RWPE2 (cell line): ENCODE measurements at regions not wholly inside any gene's neighbourhood (a gene's known extent, or its start where the extent isn't known, plus 50 kb on each side); places are given as distances from the start of the nearest gene placed in this dataset.

Experiments used
- ATAC-seq: fragments of 200-7000 bp; cut with Tn5 transposase; 3 replicates; pipeline ENCODE4 v1.9.1; 2021; ENCODE audit warnings: low read depth
- DNase-seq: peaks from one replicate; pipeline ENCODE4 v3.0.0-alpha.2; 2020; ENCODE audit warnings: low spot score
- H3K27ac ChIP-seq: fragments of 450-650 bp; 2 replicates; pipeline ENCODE4 v1.5.1; 2017; ENCODE audit warnings: mild to moderate bottlenecking; ENCODE audit not compliant: poor library complexity, severe bottlenecking
- H3K27me3 ChIP-seq: fragments of 250-450 bp; sonication (Bioruptor Pico); 2 replicates; pipeline ENCODE4 v1.5.1; 2021; ENCODE audit warnings: mild to moderate bottlenecking, moderate library complexity; ENCODE audit not compliant: insufficient read depth, poor library complexity, severe bottlenecking
- H3K36me3 ChIP-seq: fragments of 250-450 bp; sonication (Bioruptor Pico); 2 replicates; pipeline ENCODE4 v1.5.1; 2020; ENCODE audit warnings: low read depth, mild to moderate bottlenecking, moderate library complexity
- H3K4me1 ChIP-seq: fragments of 250-450 bp; sonication (Bioruptor Pico); 2 replicates; pipeline ENCODE4 v1.5.1; 2021; ENCODE audit warnings: mild to moderate bottlenecking, moderate library complexity; ENCODE audit not compliant: insufficient read depth, poor library complexity, severe bottlenecking
- H3K4me3 ChIP-seq: fragments of 250-450 bp; sonication (Bioruptor Pico); 2 replicates; pipeline ENCODE4 v1.5.1; 2021; ENCODE audit warnings: mild to moderate bottlenecking, moderate library complexity; ENCODE audit not compliant: severe bottlenecking
- H3K9me3 ChIP-seq: fragments of 250-450 bp; sonication (Bioruptor Pico); 2 replicates; pipeline ENCODE4 v1.5.1; 2021; ENCODE audit warnings: mild to moderate bottlenecking, moderate library complexity; ENCODE audit not compliant: severe bottlenecking
- TF ChIP-seq, protein P1 (sequence below): fragments of 450-650 bp; IDR thresholded peaks from one replicate; pipeline ENCODE4 v1.5.1; 2017; ENCODE audit warnings: mild to moderate bottlenecking, moderate library complexity; ENCODE audit not compliant: poor library complexity, severe bottlenecking

DNA sequence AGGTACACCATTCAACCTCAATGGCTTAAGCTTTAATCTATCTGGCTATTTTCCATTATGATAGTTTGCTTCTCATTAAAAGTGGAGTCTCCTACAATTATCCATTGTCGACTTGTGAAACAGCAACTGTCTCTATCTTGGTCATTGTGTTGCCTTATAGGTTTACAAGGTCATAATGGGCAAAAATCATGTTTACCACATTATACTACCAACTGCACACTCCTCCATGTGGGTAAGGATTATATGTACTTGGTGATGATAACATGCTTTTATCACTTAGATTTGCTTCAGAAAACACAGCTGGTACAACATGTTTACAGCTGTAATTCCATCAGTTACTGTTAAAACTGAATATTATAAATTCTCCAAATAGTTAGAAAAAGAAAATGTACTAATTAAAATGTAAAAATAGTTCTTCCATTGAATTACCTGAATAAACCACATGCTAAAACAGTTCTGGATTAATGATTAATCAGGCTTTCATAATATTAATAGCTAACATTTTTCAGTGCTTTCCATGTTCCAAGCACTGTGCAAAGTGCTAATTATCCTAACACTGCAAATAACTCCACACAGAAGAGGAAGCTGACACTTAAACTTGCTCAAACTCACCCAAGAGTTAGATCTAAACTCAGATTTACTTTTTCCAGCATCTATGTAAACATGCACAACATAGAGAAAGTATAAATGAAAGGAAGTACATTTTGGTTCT, 96.7 kb downstream of the OGFRL1 start:
- peaks cover 11% of the 10 kb centered on the region for H3K36me3 ChIP-seq
- TF ChIP-seq, protein P1, sequence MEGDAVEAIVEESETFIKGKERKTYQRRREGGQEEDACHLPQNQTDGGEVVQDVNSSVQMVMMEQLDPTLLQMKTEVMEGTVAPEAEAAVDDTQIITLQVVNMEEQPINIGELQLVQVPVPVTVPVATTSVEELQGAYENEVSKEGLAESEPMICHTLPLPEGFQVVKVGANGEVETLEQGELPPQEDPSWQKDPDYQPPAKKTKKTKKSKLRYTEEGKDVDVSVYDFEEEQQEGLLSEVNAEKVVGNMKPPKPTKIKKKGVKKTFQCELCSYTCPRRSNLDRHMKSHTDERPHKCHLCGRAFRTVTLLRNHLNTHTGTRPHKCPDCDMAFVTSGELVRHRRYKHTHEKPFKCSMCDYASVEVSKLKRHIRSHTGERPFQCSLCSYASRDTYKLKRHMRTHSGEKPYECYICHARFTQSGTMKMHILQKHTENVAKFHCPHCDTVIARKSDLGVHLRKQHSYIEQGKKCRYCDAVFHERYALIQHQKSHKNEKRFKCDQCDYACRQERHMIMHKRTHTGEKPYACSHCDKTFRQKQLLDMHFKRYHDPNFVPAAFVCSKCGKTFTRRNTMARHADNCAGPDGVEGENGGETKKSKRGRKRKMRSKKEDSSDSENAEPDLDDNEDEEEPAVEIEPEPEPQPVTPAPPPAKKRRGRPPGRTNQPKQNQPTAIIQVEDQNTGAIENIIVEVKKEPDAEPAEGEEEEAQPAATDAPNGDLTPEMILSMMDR = no peak
- DNase-seq (no peak), ATAC-seq (no peak)
- no peaks in the 10 kb centered on the region for H3K9me3 ChIP-seq
- H3K27me3 ChIP-seq = no peaks in the 10 kb centered on the region
- H3K27ac ChIP-seq = peak overlapping the region; percentile 71
- H3K4me3 ChIP-seq = no peak overlapping the region
- peaks cover 44% of the 10 kb centered on the region for H3K4me1 ChIP-seq

DNA sequence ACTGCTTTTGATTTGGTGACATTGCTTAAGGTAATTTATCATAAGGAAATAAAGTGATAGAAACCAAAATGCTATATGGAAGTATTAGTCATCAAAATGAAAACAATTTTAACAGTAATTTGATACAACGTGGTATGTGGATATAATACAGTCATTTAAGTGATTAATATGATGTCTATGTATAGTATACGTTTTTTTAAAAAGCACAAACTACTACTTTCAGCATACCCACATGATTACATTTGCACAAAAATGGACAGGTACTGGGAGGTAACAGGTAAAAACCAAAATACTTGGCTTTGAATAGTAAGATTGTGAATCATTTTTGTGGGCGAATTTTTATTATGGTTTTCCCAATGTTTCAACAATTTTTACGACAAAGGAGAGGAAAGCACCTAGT, 97.6 kb downstream of the OGFRL1 start:
- H3K4me3 ChIP-seq = no peak overlapping the region
- H3K9me3 ChIP-seq = no peaks in the 10 kb centered on the region
- ATAC-seq (peak; percentile 92), DNase-seq (no peak)
- H3K4me1 ChIP-seq = peaks cover 44% of the 10 kb centered on the region
- H3K27me3 ChIP-seq = no peaks in the 10 kb centered on the region
- peak overlapping the region; percentile 71 for H3K27ac ChIP-seq
- TF ChIP-seq, protein P1 = no peak
- H3K36me3 ChIP-seq = peaks cover 11% of the 10 kb centered on the region

DNA sequence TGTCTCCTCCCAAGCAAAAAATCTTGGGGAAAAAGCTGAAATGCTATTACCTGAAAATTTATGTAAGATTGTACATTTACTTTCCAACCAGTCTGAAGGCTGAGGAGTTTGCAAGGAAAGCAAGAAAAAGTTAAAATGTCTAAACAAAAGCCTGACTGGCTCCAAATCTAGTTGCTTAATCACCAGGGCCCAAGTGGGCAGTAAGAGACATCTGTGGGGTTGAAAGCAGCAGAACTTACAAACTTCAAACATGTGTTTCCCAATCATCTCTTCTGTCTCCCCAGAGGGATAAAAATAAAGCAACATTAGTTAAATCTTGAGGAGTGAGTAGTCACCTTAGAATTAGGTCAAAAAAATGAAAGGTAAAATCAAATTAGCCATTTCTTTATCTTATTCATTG, 98.6 kb downstream of the OGFRL1 start:
- TF ChIP-seq, protein P1 = no peak
- Histone ChIP-seq H3K4me3 (no peak overlapping the region), H3K27me3 (no peaks in the 10 kb centered on the region), H3K36me3 (peaks cover 11% of the 10 kb centered on the region), H3K9me3 (no peaks in the 10 kb centered on the region), H3K4me1 (peaks cover 44% of the 10 kb centered on the region), H3K27ac (peak overlapping the region; percentile 71)
- DNase-seq (no peak), ATAC-seq (no peak)

GRCh38 chr6:71388068-71388744, 99.6 kb downstream of the OGFRL1 start:
- H3K36me3 ChIP-seq = peaks cover 3% of the 10 kb centered on the region; the same call in 1 of the 2 replicates
- H3K27me3 ChIP-seq = no peaks in the 10 kb centered on the region
- H3K9me3 ChIP-seq = no peaks in the 10 kb centered on the region
- peak overlapping the region; percentile 71 for H3K27ac ChIP-seq
- DNase-seq (no peak), ATAC-seq (peak; percentile 29; the same call in 2 of the 3 replicates)
- H3K4me1 ChIP-seq = peaks cover 54% of the 10 kb centered on the region
- no peak overlapping the region for H3K4me3 ChIP-seq
- TF ChIP-seq, protein P1 = no peak
